ENCODE measurements at regions not wholly inside any gene's neighbourhood (a gene's known extent, or its start where the extent isn't known, plus 50 kb on each side); places are given as distances from the start of the nearest gene placed in this dataset.

GRCh38 chr7:23945472-23945871, 235.5 kb downstream of the STK31 start:
- ChIA-PET RAD21 (ENCODE audit: low non-redundant PET in 1 of 2, low total read pairs in 2 of 2, uncharacterized antibody in 2 of 2, unreplicated experiment in 2 of 2) (no interaction called here), CTCF (no interaction called here), POLR2A (no interaction called here)
- Histone ChIP-seq H2AFZ (ENCODE audit: low read depth, low read length, poor library complexity, severe bottlenecking) (no peak overlapping the region), H3K9me2 (ENCODE audit: insufficient read depth) (no peaks in the 10 kb centered on the region), H3K9me3 (ENCODE audit: control insufficient read depth in 1 of 2, insufficient read depth in 1 of 2, low read depth in 1 of 2, low read length in 2 of 2) (no peaks in the 10 kb centered on the region), H3K9ac (ENCODE audit: low read length) (no peak overlapping the region), H3K4me3 (replicated peaks in 1 of 2; ENCODE audit: low read depth in 1 of 2, low read length in 2 of 2) (no peak overlapping the region), H3K27ac (ENCODE audit: low read depth, low read length) (no peak overlapping the region), H3K4me2 (ENCODE audit: low read length) (no peak overlapping the region), H3K27me3 (ENCODE audit: insufficient read depth, low read length) (peaks cover 4% of the 10 kb centered on the region; the same call in 1 of the 2 replicates), H3K4me1 (ENCODE audit: control insufficient read depth in 1 of 2, insufficient read depth in 2 of 2, low read length in 2 of 2) (no peaks in the 10 kb centered on the region), H3K36me3 (ENCODE audit: control insufficient read depth in 1 of 2, insufficient read depth in 2 of 2, low read length in 2 of 2) (no peaks in the 10 kb centered on the region), H3K79me2 (ENCODE audit: insufficient read depth, low read length) (no peaks in the 10 kb centered on the region), H4K20me1 (ENCODE audit: insufficient read depth) (no peaks in the 10 kb centered on the region)
- intact Hi-C loops (cut with micrococcal nuclease) = no loop called here
- TF ChIP-seq ELF1 (IDR thresholded peaks at IDR 0.05; ENCODE audit: borderline replicate concordance, low read depth) (no peak), CEBPB (IDR thresholded peaks at IDR 0.05; ENCODE audit: low read depth) (no peak), SP1 (IDR thresholded peaks at IDR 0.05; ENCODE audit: low read depth) (no peak), EGR1 (IDR thresholded peaks at IDR 0.05; ENCODE audit: low read depth) (no peak), YY1 (IDR thresholded peaks at IDR 0.05; ENCODE audit: extremely low read depth, insufficient replicate concordance, low read depth, low read length) (no peak), CTCF (IDR thresholded peaks at IDR 0.05 in 2 of 3, conservative IDR thresholded peaks at IDR 0.05 in 1 of 3; ENCODE audit: borderline replicate concordance in 1 of 3, insufficient read depth in 1 of 3, low read depth in 2 of 3, low read length in 2 of 3) (no peak), RAD21 (IDR thresholded peaks at IDR 0.05; ENCODE audit: low read depth) (no peak), EZH2phosphoT487 (IDR thresholded peaks at IDR 0.05; ENCODE audit: borderline replicate concordance) (no peak), ZFX (IDR thresholded peaks at IDR 0.05) (no peak), POLR2AphosphoS5 (IDR thresholded peaks at IDR 0.05; ENCODE audit: low read depth, low read length) (no peak), REST (IDR thresholded peaks at IDR 0.05; ENCODE audit: low read depth) (no peak), TCF7L2 (IDR thresholded peaks at IDR 0.05; ENCODE audit: borderline replicate concordance, extremely low read depth, insufficient read depth, insufficient read length) (no peak), SIN3A (IDR thresholded peaks at IDR 0.05; ENCODE audit: low read depth) (no peak), CBX3 (IDR thresholded peaks at IDR 0.05; ENCODE audit: low read depth) (no peak), ZBTB33 (IDR thresholded peaks at IDR 0.05; ENCODE audit: extremely low read depth, insufficient replicate concordance, low read length) (no peak), ATF3 (IDR thresholded peaks at IDR 0.05) (no peak), SRF (IDR thresholded peaks at IDR 0.05; ENCODE audit: low read depth) (no peak)
- no peak for ATAC-seq
- DNase-seq (ENCODE audit: low read depth, low spot score) = no peak
- BruUV-seq (replicated peaks) = no TSS peak
